ENCODE measurements at regions not wholly inside any gene's neighbourhood (a gene's known extent, or its start where the extent isn't known, plus 50 kb on each side); places are given as distances from the start of the nearest gene placed in this dataset.

- DNase-seq, result no peak
These were observed 558.7 kb upstream of the VSTM2A start for GRCh38 chr7:53983480-53983879.

- no peak for DNase-seq
These were observed 557.4 kb upstream of the VSTM2A start for GRCh38 chr7:53984776-53985175.

- DNase-seq, result no peak
These were observed 553.8 kb upstream of the VSTM2A start for GRCh38 chr7:53988376-53988775.

- DNase-seq, result no peak
These were observed 549.0 kb upstream of the VSTM2A start for GRCh38 chr7:53993224-53993623.

GRCh38 chr7:53996876-53997275, 545.3 kb upstream of the VSTM2A start:
- no peak for DNase-seq

- DNase-seq, result no peak
These were observed 527.4 kb upstream of the VSTM2A start for GRCh38 chr7:54014765-54015164.

GRCh38 chr7:54015251-54015650, 526.9 kb upstream of the VSTM2A start:
- no peak for DNase-seq

GRCh38 chr7:54037873-54038272, 504.3 kb upstream of the VSTM2A start:
- DNase-seq, result no peak

GRCh38 chr7:54060643-54061042, 481.5 kb upstream of the VSTM2A start:
- DNase-seq, result no peak

- no peak for DNase-seq
These were observed 475.5 kb upstream of the VSTM2A start for GRCh38 chr7:54066643-54067042.

- no peak for DNase-seq
These were observed 472.3 kb upstream of the VSTM2A start for GRCh38 chr7:54069843-54070242.

GRCh38 chr7:54072710-54073109, 469.5 kb upstream of the VSTM2A start:
- no peak for DNase-seq

- no peak for DNase-seq
These were observed 465.6 kb upstream of the VSTM2A start for GRCh38 chr7:54076616-54077015.

- no peak for DNase-seq
These were observed 461.6 kb upstream of the VSTM2A start for GRCh38 chr7:54080525-54080924.

GRCh38 chr7:54080971-54081370, 461.2 kb upstream of the VSTM2A start:
- no peak for DNase-seq

GRCh38 chr7:54084340-54084739, 457.8 kb upstream of the VSTM2A start:
- DNase-seq, result no peak

GRCh38 chr7:54090652-54091213, 451.4 kb upstream of the VSTM2A start:
- DNase-seq, result no peak

GRCh38 chr7:54091322-54091721, 450.9 kb upstream of the VSTM2A start:
- DNase-seq, result no peak

- DNase-seq, result no peak
These were observed 444.3 kb upstream of the VSTM2A start for GRCh38 chr7:54097886-54098285.

- DNase-seq, result no peak
These were observed 432.7 kb upstream of the VSTM2A start for GRCh38 chr7:54109501-54109900.

- no peak for DNase-seq
These were observed 430.2 kb upstream of the VSTM2A start for GRCh38 chr7:54111814-54112511.

- DNase-seq, result no peak
These were observed 429.6 kb upstream of the VSTM2A start for GRCh38 chr7:54112567-54112966.

GRCh38 chr7:54115028-54115763, 427.0 kb upstream of the VSTM2A start:
- no peak for DNase-seq

GRCh38 chr7:54116956-54117355, 425.2 kb upstream of the VSTM2A start:
- no peak for DNase-seq
